SHP77 (cell line): ENCODE measurements at regions not wholly inside any gene's neighbourhood (a gene's known extent, or its start where the extent isn't known, plus 50 kb on each side); places are given as distances from the start of the nearest gene placed in this dataset.
"Not testable (repeated sequence)": the region's sequence is repeated elsewhere in the genome, so short reads cannot be mapped to it uniquely, and the experiment has no call there.

Experiments
- DNase-seq, 2 experiments: peaks; one replicate each; lab custom pipeline; 2025; lab: John Stamatoyannopoulos, UW

GRCh38 chr11:3444420-3444744, 65.4 kb upstream of the ZNF195 start:
- DNase-seq: not testable (repeated sequence)

- peak in 1 of 2 experiments; percentile 13 for DNase-seq
Observed at GRCh38 chr11:3443700-3444419, 64.9 kb upstream of the ZNF195 start.

GRCh38 chr11:3437441-3437840, 58.5 kb upstream of the ZNF195 start:
- DNase-seq: not testable (repeated sequence)

GRCh38 chr11:3434976-3435375, 56.0 kb upstream of the ZNF195 start:
- no peak for DNase-seq

- not testable (repeated sequence) for DNase-seq
Observed at GRCh38 chr11:3429191-3429590, 50.2 kb upstream of the ZNF195 start.
